Neural cell (in vitro differentiated cells): ENCODE measurements at regions not wholly inside any gene's neighbourhood (a gene's known extent, or its start where the extent isn't known, plus 50 kb on each side); places are given as distances from the start of the nearest gene placed in this dataset.
A peak's percentile ranks its signal among the peaks of the same experiment; 100 is the strongest.

ENCODE experiments used
- H2AFZ ChIP-seq: fragments of 200-600, 300-800 bp; sonication (generic), shearing (Covaris generic); 2 replicates; pipeline ENCODE4 v1.6.0; 2014; ENCODE audit warnings: low read depth, mild to moderate bottlenecking, antibody characterized with exemption, low read length, moderate library complexity
- H3F3A ChIP-seq: fragments of 200-600 bp; shearing (Covaris generic); 2 replicates; pipeline ENCODE4 v1.6.1; 2016; ENCODE audit warnings: mild to moderate bottlenecking, moderate library complexity, mixed read lengths, antibody characterized with exemption, low read length; ENCODE audit not compliant: insufficient read depth, poor library complexity, severe bottlenecking
- H3K27ac ChIP-seq: fragments of 200-600, 300-800 bp; sonication (generic), shearing (Covaris generic); 2 replicates; pipeline ENCODE4 v1.5.1; 2014; ENCODE audit warnings: mild to moderate bottlenecking, low read length, moderate library complexity
- H3K27me3 ChIP-seq: fragments of 300-800, 200-600 bp; sonication (generic), shearing (Covaris generic); 2 replicates; pipeline ENCODE4 v1.6.0; 2014; ENCODE audit warnings: mild to moderate bottlenecking, low read depth, low read length, moderate library complexity; ENCODE audit not compliant: insufficient read depth
- H3K36me3 ChIP-seq: fragments of 300-800, 200-600 bp; sonication (generic), shearing (Covaris generic); 2 replicates; pipeline ENCODE4 v1.5.1; 2014; ENCODE audit warnings: mild to moderate bottlenecking, antibody characterized with exemption, low read length, moderate library complexity; ENCODE audit not compliant: insufficient read depth
- H3K4me2 ChIP-seq: fragments of 300-800, 200-600 bp; sonication (generic), shearing (Covaris generic); 2 replicates; pipeline ENCODE4 v1.6.0; 2014; ENCODE audit warnings: mild to moderate bottlenecking, low read length
- H3K4me3 ChIP-seq: fragments of 300-800, 200-600 bp; sonication (generic), shearing (Covaris generic); 2 replicates; pipeline ENCODE4 v1.5.1; 2014; ENCODE audit warnings: mild to moderate bottlenecking, low read length, moderate library complexity
- H3K79me2 ChIP-seq: fragments of 200-600 bp; shearing (Covaris generic); replicated peaks from 2 replicates; pipeline ENCODE4 v1.6.0; 2014; ENCODE audit warnings: mild to moderate bottlenecking, low read length, moderate library complexity; ENCODE audit not compliant: insufficient read depth
- H3K9ac ChIP-seq: fragments of 300-800, 200-600 bp; sonication (generic), shearing (Covaris generic); 2 replicates; pipeline ENCODE4 v1.6.1; 2016; ENCODE audit warnings: mild to moderate bottlenecking, low read length, mixed read lengths
- H3K9me2 ChIP-seq: fragments of 200-600 bp; shearing (Covaris generic); 2 replicates; pipeline ENCODE4 v1.6.1; 2016; ENCODE audit warnings: mild to moderate bottlenecking, low read length, mixed read lengths; ENCODE audit not compliant: insufficient read depth
- H3K9me3 ChIP-seq: fragments of 200-600, 300-800 bp; sonication (generic), shearing (Covaris generic); 2 replicates; pipeline ENCODE4 v1.6.1; 2016; ENCODE audit warnings: mild to moderate bottlenecking, mixed run types, low read length, moderate library complexity, mixed read lengths
- H4K20me1 ChIP-seq: fragments of 200-600 bp; shearing (Covaris generic); 2 replicates; pipeline ENCODE4 v1.6.1; 2016; ENCODE audit warnings: mild to moderate bottlenecking, mixed run types; ENCODE audit not compliant: insufficient read depth
- EP300 ChIP-seq: fragments of 450-650 bp; conservative IDR thresholded peaks from 2 replicates; pipeline ENCODE4 v1.6.1; 2014; ENCODE audit warnings: antibody characterized with exemption, mild to moderate bottlenecking, moderate library complexity; ENCODE audit not compliant: poor library complexity, severe bottlenecking
- EZH2 ChIP-seq: fragments of 200-600, 300-800 bp; shearing (Covaris generic), sonication (generic); IDR thresholded peaks from 2 replicates; pipeline ENCODE4 v1.6.1; 2014; ENCODE audit warnings: antibody characterized with exemption, low read length, borderline replicate concordance, mild to moderate bottlenecking; ENCODE audit not compliant: insufficient read depth, poor library complexity, severe bottlenecking
- MXI1 ChIP-seq: fragments of 450-650 bp; conservative IDR thresholded peaks from 2 replicates; pipeline ENCODE4 v1.6.1; 2014; ENCODE audit warnings: antibody characterized with exemption, mild to moderate bottlenecking; ENCODE audit not compliant: poor library complexity, severe bottlenecking
- RAD21 ChIP-seq: fragments of 450-650 bp; conservative IDR thresholded peaks from 2 replicates; pipeline ENCODE4 v1.6.1; 2014; ENCODE audit warnings: antibody characterized with exemption, mild to moderate bottlenecking, moderate library complexity
- REST ChIP-seq: IDR thresholded peaks from 2 replicates; pipeline ENCODE4 v1.6.1; 2012; ENCODE audit warnings: borderline replicate concordance
- SMC3 ChIP-seq: fragments of 450-650 bp; conservative IDR thresholded peaks from 2 replicates; pipeline ENCODE4 v1.6.1; 2014; ENCODE audit warnings: antibody characterized with exemption, mild to moderate bottlenecking, moderate library complexity; ENCODE audit not compliant: poor library complexity
- TAF1 ChIP-seq: IDR thresholded peaks from 2 replicates; pipeline ENCODE4 v1.6.1; 2012; ENCODE audit warnings: low read depth

- no peaks in the 10 kb centered on the region for H4K20me1 ChIP-seq
- no peaks in the 10 kb centered on the region for H3K27me3 ChIP-seq
- no peaks in the 10 kb centered on the region for H3K9me3 ChIP-seq
- peak overlapping the region; percentile 33 for H3K27ac ChIP-seq
- no peaks in the 10 kb centered on the region for H3F3A ChIP-seq
- no peak overlapping the region for H3K4me2 ChIP-seq
- no peaks in the 10 kb centered on the region for H3K9me2 ChIP-seq
- peak overlapping the region; percentile 25 for H3K4me3 ChIP-seq
- H3K9ac ChIP-seq: no peak overlapping the region
- no peak overlapping the region for H2AFZ ChIP-seq
- TF ChIP-seq SMC3: no peak
- no peak for TF ChIP-seq REST
- no peak for TF ChIP-seq EP300
- TF ChIP-seq EZH2: no peak
- H3K79me2 ChIP-seq: no peaks in the 10 kb centered on the region
- no peaks in the 10 kb centered on the region for H3K36me3 ChIP-seq
Measured at GRCh38 chr13:42673677-42674076, 99.7 kb downstream of the TNFSF11 start.

GRCh38 chr13:42680748-42681147 is 100.6 kb upstream of the FAM216B start:
- no peaks in the 10 kb centered on the region for H3K9me2 ChIP-seq

More at GRCh38 chr13:42680748-42681147, 100.6 kb upstream of the FAM216B start:
- H3K27ac ChIP-seq: no peak overlapping the region
- H3F3A ChIP-seq: no peaks in the 10 kb centered on the region
- no peaks in the 10 kb centered on the region for H3K27me3 ChIP-seq
- TF ChIP-seq REST (no peak), TAF1 (no peak), RAD21 (no peak), MXI1 (no peak)
- no peaks in the 10 kb centered on the region for H3K9me3 ChIP-seq
- no peaks in the 10 kb centered on the region for H4K20me1 ChIP-seq
- no peaks in the 10 kb centered on the region for H3K36me3 ChIP-seq
- no peak overlapping the region for H2AFZ ChIP-seq
- H3K4me3 ChIP-seq: no peak overlapping the region
- no peak overlapping the region for H3K4me2 ChIP-seq
- H3K79me2 ChIP-seq: no peaks in the 10 kb centered on the region
- no peak overlapping the region for H3K9ac ChIP-seq
